Panc1 (cell line): ENCODE measurements at regions not wholly inside any gene's neighbourhood (a gene's known extent, or its start where the extent isn't known, plus 50 kb on each side); places are given as distances from the start of the nearest gene placed in this dataset.

Source experiments
- CTCF ChIP-seq: fragments of 450-650 bp; IDR thresholded peaks from 2 replicates; pipeline ENCODE4 v1.5.1; 2017; ENCODE audit warnings: mild to moderate bottlenecking
- REST ChIP-seq, 2 experiments: IDR thresholded peaks; 2 replicates each; pipeline ENCODE4 v1.6.1; 2011 to 2012; ENCODE audit warnings: low read depth in 2 of 2, control low read depth in 1 of 2, low read length in 1 of 2, mild to moderate bottlenecking in 1 of 2, moderate library complexity in 1 of 2; ENCODE audit not compliant: insufficient read depth in 1 of 2
- SIN3A ChIP-seq: IDR thresholded peaks from 2 replicates; pipeline ENCODE4 v1.6.1; 2012; ENCODE audit warnings: low read depth, mild to moderate bottlenecking, low read length, moderate library complexity, borderline replicate concordance; ENCODE audit not compliant: insufficient read depth

GRCh38 chr13:82719987-82720386 is 1162.3 kb downstream of the SLITRK1 start:
- TF ChIP-seq CTCF (no peak), REST (IDR thresholded peaks at IDR 0.05; ENCODE audit: insufficient read depth in 1 of 2, low read depth in 2 of 2, low read length in 1 of 2) (no peak), SIN3A (no peak)
